NCI-H524 (cell line): ENCODE measurements at regions not wholly inside any gene's neighbourhood (a gene's known extent, or its start where the extent isn't known, plus 50 kb on each side); places are given as distances from the start of the nearest gene placed in this dataset.
A peak's percentile ranks its signal among the peaks of the same experiment; 100 is the strongest.

Source experiments
- DNase-seq, 2 experiments: peaks; one replicate each; lab custom pipeline; 2025; lab: John Stamatoyannopoulos, UW

GRCh38 chr10:33813415-33813814 is 478.9 kb upstream of the NRP1 start:
- no peak for DNase-seq

- DNase-seq, result no peak
Measured at GRCh38 chr10:33812586-33812985, 478.1 kb upstream of the NRP1 start.

GRCh38 chr10:33810986-33811385 is 476.5 kb upstream of the NRP1 start:
- DNase-seq, result no peak

GRCh38 chr10:33809732-33810131 is 475.3 kb upstream of the NRP1 start:
- DNase-seq, result no peak

GRCh38 chr10:33808475-33808874 is 474.0 kb upstream of the NRP1 start:
- DNase-seq, result no peak

GRCh38 chr10:33807531-33808359 is 473.3 kb upstream of the NRP1 start:
- no peak for DNase-seq

GRCh38 chr10:33805831-33806230 is 471.4 kb upstream of the NRP1 start:
- no peak for DNase-seq

- DNase-seq, result no peak
Measured at GRCh38 chr10:33804584-33804983, 470.1 kb upstream of the NRP1 start.

GRCh38 chr10:33803248-33803647 is 468.8 kb upstream of the NRP1 start:
- DNase-seq, result no peak

- DNase-seq, result no peak
Measured at GRCh38 chr10:33802566-33802965, 468.1 kb upstream of the NRP1 start.

- DNase-seq, result no peak
Measured at GRCh38 chr10:33801705-33802104, 467.2 kb upstream of the NRP1 start.

GRCh38 chr10:33800986-33801385 is 466.5 kb upstream of the NRP1 start:
- DNase-seq, result no peak

GRCh38 chr10:33800545-33800944 is 466.1 kb upstream of the NRP1 start:
- DNase-seq, result no peak

- no peak for DNase-seq
Measured at GRCh38 chr10:33799944-33800323, 465.5 kb upstream of the NRP1 start.

GRCh38 chr10:33799281-33799943 is 464.9 kb upstream of the NRP1 start:
- no peak for DNase-seq

- DNase-seq, result no peak
Measured at GRCh38 chr10:33798754-33799153, 464.3 kb upstream of the NRP1 start.

- DNase-seq, result no peak
Measured at GRCh38 chr10:33796680-33797079, 462.2 kb upstream of the NRP1 start.

GRCh38 chr10:33795529-33795928 is 461.1 kb upstream of the NRP1 start:
- DNase-seq, result no peak

GRCh38 chr10:33794460-33794859 is 460.0 kb upstream of the NRP1 start:
- DNase-seq, result no peak

- no peak for DNase-seq
Measured at GRCh38 chr10:33793793-33794192, 459.3 kb upstream of the NRP1 start.

- no peak for DNase-seq
Measured at GRCh38 chr10:33791272-33791660, 456.8 kb upstream of the NRP1 start.

GRCh38 chr10:33790521-33791271 is 456.2 kb upstream of the NRP1 start:
- peak in 1 of 2 experiments; percentile 4 for DNase-seq

GRCh38 chr10:33783557-33783956 is 449.1 kb upstream of the NRP1 start:
- DNase-seq, result no peak
